Natural killer cell (primary cell): ENCODE measurements at regions not wholly inside any gene's neighbourhood (a gene's known extent, or its start where the extent isn't known, plus 50 kb on each side); places are given as distances from the start of the nearest gene placed in this dataset.

Source experiments
- ATAC-seq, 3 donors: fragments of 150-1000 bp in 2 of 3; fragments of 200-7000 bp in 1 of 3; cut with Tn5 transposase; 1 replicate in 1 of 3; 2 replicates in 2 of 3; pipeline ENCODE4 v1.10.0; 2021; ENCODE audit warnings: mild to moderate bottlenecking in 2 of 3, moderate library complexity in 2 of 3
- DNase-seq, 2 donors: peaks; one replicate each; pipeline versions ENCODE4 v3.0.0 to v3.0.0-alpha.2; 2013 to 2021; ENCODE audit warnings: mixed read lengths in 1 of 2
- H3K27ac ChIP-seq: one replicate; pipeline ENCODE4 v1.5.1; 2013; ENCODE audit warnings: mild to moderate bottlenecking, low read length
- H3K27me3 ChIP-seq: one replicate; pipeline ENCODE4 v1.6.1; 2013; ENCODE audit warnings: low read length; ENCODE audit not compliant: control insufficient read depth, insufficient read depth
- H3K36me3 ChIP-seq: one replicate; pipeline ENCODE4 v1.6.1; 2013; ENCODE audit warnings: low read length; ENCODE audit not compliant: control insufficient read depth, insufficient read depth
- H3K4me1 ChIP-seq: one replicate; pipeline ENCODE4 v1.6.1; 2013; ENCODE audit warnings: low read length; ENCODE audit not compliant: control insufficient read depth, insufficient read depth
- H3K4me3 ChIP-seq: one replicate; pipeline ENCODE4 v1.5.1; 2013; ENCODE audit warnings: low read length
- H3K9me3 ChIP-seq: one replicate; pipeline ENCODE4 v1.6.1; 2013; ENCODE audit warnings: low read length; ENCODE audit not compliant: control insufficient read depth, insufficient read depth
- H3K27ac Mint-ChIP-seq, 2 donors: one replicate each; pipeline ENCODE4 v1.8.0; 2022; ENCODE audit warnings: mild to moderate bottlenecking in 2 of 2, mixed read lengths in 2 of 2, moderate library complexity in 1 of 2
- H3K27me3 Mint-ChIP-seq, 2 donors: one replicate each; pipeline ENCODE4 v1.8.0; 2022; ENCODE audit warnings: low read depth in 2 of 2, mixed read lengths in 2 of 2
- H3K36me3 Mint-ChIP-seq: one replicate; pipeline ENCODE4 v1.8.0; 2022; ENCODE audit warnings: mixed read lengths
- H3K4me1 Mint-ChIP-seq, 2 donors: one replicate each; pipeline ENCODE4 v1.8.0; 2022; ENCODE audit warnings: mixed read lengths in 2 of 2
- H3K4me3 Mint-ChIP-seq: one replicate; pipeline ENCODE4 v1.8.0; 2022; ENCODE audit warnings: mild to moderate bottlenecking, moderate library complexity, mixed read lengths
- H3K9me3 Mint-ChIP-seq, 2 donors: one replicate each; pipeline ENCODE4 v1.8.0; 2022; ENCODE audit warnings: mixed read lengths in 2 of 2
- WGBS: methylation state at CpG from one replicate; pipeline ENCODE4 v1.1.7; 2013; ENCODE audit warnings: missing lambda C conversion rate; ENCODE audit not compliant: insufficient coverage; 5-methylcytosine and 5-hydroxymethylcytosine counted together
- intact Hi-C: fragments of 100-400 bp; cut with micrococcal nuclease; formaldehyde crosslinking; loops from one replicate; pipeline ENCODE4 v1.14.2; 2022
- TF ChIP-seq, protein P1 (sequence below): fragments of 200-600 bp; IDR thresholded peaks from one replicate; pipeline ENCODE4 v1.8.0; 2022; ENCODE audit warnings: antibody characterized with exemption

DNA sequence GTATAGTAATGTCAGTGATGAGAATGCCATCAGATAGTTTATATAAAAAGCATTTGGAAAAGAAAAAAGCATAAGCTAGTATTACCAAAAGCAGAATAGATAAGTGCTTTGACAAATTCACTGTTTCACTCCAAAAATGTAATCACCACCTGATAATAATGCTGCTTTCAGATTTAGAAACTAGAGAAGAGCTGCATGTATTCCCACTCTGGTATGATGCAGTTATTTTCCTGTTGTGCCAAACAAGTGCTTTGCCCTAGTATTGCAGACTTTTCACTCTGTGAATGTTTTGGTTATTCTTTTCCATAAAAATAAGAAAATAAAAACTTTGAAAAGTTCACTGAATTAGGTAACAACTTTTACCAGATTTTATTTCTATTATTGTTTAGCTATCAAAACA, 267.7 kb upstream of the TET2 start:
- H3K9me3 ChIP-seq = no peaks in the 10 kb centered on the region
- Mint-ChIP-seq H3K9me3 (no peaks in the 10 kb centered on the region), H3K4me3 (no peak overlapping the region), H3K4me1 (peaks cover 7 to 15% of the 10 kb centered on the region in 2 donors), H3K27ac (no peak overlapping the region), H3K36me3 (no peaks in the 10 kb centered on the region), H3K27me3 (no peaks in the 10 kb centered on the region)
- DNase-seq (no peak), ATAC-seq (no peak)
- intact Hi-C loops = no loop called here
- no peaks in the 10 kb centered on the region for H3K27me3 ChIP-seq
- TF ChIP-seq, protein P1, sequence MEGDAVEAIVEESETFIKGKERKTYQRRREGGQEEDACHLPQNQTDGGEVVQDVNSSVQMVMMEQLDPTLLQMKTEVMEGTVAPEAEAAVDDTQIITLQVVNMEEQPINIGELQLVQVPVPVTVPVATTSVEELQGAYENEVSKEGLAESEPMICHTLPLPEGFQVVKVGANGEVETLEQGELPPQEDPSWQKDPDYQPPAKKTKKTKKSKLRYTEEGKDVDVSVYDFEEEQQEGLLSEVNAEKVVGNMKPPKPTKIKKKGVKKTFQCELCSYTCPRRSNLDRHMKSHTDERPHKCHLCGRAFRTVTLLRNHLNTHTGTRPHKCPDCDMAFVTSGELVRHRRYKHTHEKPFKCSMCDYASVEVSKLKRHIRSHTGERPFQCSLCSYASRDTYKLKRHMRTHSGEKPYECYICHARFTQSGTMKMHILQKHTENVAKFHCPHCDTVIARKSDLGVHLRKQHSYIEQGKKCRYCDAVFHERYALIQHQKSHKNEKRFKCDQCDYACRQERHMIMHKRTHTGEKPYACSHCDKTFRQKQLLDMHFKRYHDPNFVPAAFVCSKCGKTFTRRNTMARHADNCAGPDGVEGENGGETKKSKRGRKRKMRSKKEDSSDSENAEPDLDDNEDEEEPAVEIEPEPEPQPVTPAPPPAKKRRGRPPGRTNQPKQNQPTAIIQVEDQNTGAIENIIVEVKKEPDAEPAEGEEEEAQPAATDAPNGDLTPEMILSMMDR = no peak
- H3K36me3 ChIP-seq = no peaks in the 10 kb centered on the region
- H3K27ac ChIP-seq = no peak overlapping the region
- H3K4me1 ChIP-seq = no peaks in the 10 kb centered on the region
- no peak overlapping the region for H3K4me3 ChIP-seq

DNA sequence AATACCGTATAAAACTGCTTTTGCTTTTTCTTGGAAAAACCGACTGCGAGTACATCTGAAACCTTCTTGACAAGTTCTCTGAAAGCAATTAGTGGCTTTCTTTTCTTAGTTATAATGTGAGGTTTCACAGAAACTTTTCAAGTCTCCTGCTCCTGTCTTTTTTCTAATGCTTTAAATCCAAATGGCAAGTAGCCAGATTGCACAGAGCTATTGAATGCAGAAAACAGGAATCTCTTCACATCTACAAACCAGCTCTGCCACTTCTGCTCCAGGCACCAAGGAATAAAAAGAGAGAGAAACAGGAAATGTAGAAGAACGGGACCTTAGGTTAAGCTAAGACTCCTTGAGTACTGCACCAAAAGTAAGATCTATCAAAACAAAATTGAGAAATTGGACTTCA, 267.3 kb upstream of the TET2 start:
- H3K27me3 Mint-ChIP-seq = no peaks in the 10 kb centered on the region
- peak overlapping the region; percentile 21 for H3K27ac ChIP-seq
- no peaks in the 10 kb centered on the region for H3K9me3 Mint-ChIP-seq
- H3K36me3 Mint-ChIP-seq = no peaks in the 10 kb centered on the region
- no peaks in the 10 kb centered on the region for H3K9me3 ChIP-seq
- H3K4me3 Mint-ChIP-seq = peak overlapping the region; percentile 53
- H3K4me1 Mint-ChIP-seq = peaks cover 7 to 15% of the 10 kb centered on the region in 2 donors
- no peak overlapping the region for H3K4me3 ChIP-seq
- no peak for ATAC-seq
- TF ChIP-seq, protein P1 = no peak
- DNase-seq = no peak
- no peaks in the 10 kb centered on the region for H3K4me1 ChIP-seq
- H3K36me3 ChIP-seq = no peaks in the 10 kb centered on the region
- WGBS = 0% methylated on average over 3 of the region's 4 CpGs
- intact Hi-C loops = no loop called here
- no peaks in the 10 kb centered on the region for H3K27me3 ChIP-seq
- peak overlapping the region in 1 of 2 donors; percentile 19 for H3K27ac Mint-ChIP-seq

DNA sequence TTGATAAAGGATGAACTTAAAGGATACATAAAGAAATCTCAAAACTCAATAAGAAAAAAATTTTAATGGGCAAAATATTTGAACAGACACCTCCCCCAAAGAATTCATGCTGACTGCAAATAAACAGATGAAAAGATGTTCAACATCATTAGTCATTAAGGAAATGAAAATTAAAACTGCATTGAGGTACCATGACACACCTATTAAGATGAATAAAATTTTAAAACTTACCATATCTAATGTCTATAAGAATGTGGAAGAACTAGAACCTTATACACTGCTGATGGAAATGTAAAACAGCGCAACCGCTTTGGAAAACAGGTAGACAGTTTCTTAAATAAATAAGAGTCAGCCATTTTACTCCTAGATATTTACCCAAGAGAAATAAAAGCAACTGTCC, 266.8 kb upstream of the TET2 start:
- DNase-seq = no peak
- Mint-ChIP-seq H3K4me3 (peak overlapping the region; percentile 53), H3K27me3 (no peaks in the 10 kb centered on the region), H3K36me3 (no peaks in the 10 kb centered on the region), H3K4me1 (peaks cover 7 to 15% of the 10 kb centered on the region in 2 donors), H3K9me3 (no peaks in the 10 kb centered on the region), H3K27ac (peak overlapping the region in 1 of 2 donors; percentile 19)
- Histone ChIP-seq H3K27me3 (no peaks in the 10 kb centered on the region), H3K9me3 (no peaks in the 10 kb centered on the region), H3K4me1 (no peaks in the 10 kb centered on the region), H3K27ac (no peak overlapping the region), H3K36me3 (no peaks in the 10 kb centered on the region), H3K4me3 (no peak overlapping the region)
- intact Hi-C loops = no loop called here
- no CpG with 5 or more reads among the region's 2 CpGs for WGBS
- no peak for ATAC-seq
- TF ChIP-seq, protein P1 = no peak

DNA sequence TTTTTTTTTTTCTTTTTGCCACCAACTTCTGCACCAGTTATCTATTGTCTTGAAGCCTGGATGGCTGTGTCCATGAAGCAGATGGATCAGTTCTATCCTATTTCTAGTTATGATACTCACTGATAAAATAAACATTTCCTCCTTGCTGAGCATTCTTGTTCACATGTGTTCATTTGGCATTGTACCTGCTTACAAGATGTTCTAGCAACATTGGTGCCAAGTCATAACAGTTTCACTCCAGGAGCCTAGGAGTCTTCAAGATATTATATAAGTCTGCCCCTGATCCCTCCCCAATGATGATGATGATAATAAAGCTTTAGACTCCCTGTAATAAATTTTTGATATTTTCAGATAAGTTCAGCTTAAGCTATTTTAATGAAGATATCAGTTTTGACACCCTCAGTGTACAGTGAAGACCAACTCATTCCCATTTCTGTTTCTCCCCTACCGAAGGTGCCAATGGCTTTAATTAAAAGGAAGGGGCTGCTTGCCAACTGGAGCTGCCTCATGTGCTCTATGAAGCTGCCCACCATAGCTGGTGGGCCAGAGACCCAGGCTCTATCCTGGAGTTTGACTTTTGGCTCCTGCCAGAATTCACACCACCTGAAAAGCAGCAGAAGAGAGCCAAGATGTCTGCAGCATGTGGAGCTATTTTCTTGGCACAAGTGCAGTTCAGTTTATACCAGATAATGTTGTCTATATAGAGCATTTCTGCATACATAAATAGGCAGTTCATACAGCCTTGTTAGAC, 265.4 kb upstream of the TET2 start:
- Mint-ChIP-seq H3K36me3 (no peaks in the 10 kb centered on the region), H3K4me1 (peaks cover 7 to 15% of the 10 kb centered on the region in 2 donors), H3K9me3 (no peaks in the 10 kb centered on the region), H3K27ac (no peak overlapping the region), H3K4me3 (no peak overlapping the region), H3K27me3 (no peaks in the 10 kb centered on the region)
- TF ChIP-seq, protein P1 = no peak
- H3K27ac ChIP-seq = no peak overlapping the region
- WGBS = 86% methylated on average over 1 of the region's 1 CpG
- no peaks in the 10 kb centered on the region for H3K27me3 ChIP-seq
- H3K36me3 ChIP-seq = no peaks in the 10 kb centered on the region
- H3K4me3 ChIP-seq = no peak overlapping the region
- no peaks in the 10 kb centered on the region for H3K4me1 ChIP-seq
- DNase-seq (no peak), ATAC-seq (no peak)
- intact Hi-C loops = no loop called here
- H3K9me3 ChIP-seq = no peaks in the 10 kb centered on the region
